GM23338 (cell line): ENCODE measurements at regions not wholly inside any gene's neighbourhood (a gene's known extent, or its start where the extent isn't known, plus 50 kb on each side); places are given as distances from the start of the nearest gene placed in this dataset.

Experiments used
- ATAC-seq: fragments of 200-7000 bp; cut with Tn5 transposase; 3 replicates; pipeline ENCODE4 v1.9.1; 2020
- DNase-seq: peaks from one replicate; pipeline ENCODE4 v3.0.0-alpha.2; 2015; ENCODE audit warnings: low spot score
- H2AFZ ChIP-seq: fragments of 200-600 bp; sonication (generic); 2 replicates; pipeline ENCODE4 v1.8.0; 2016; ENCODE audit warnings: antibody characterized with exemption, mild to moderate bottlenecking, moderate library complexity
- H3F3A ChIP-seq: fragments of 200-600 bp; sonication (generic); replicated peaks from 2 replicates; pipeline ENCODE4 v1.8.0; 2017; ENCODE audit warnings: antibody characterized with exemption, mixed run types, low read depth
- H3K27ac ChIP-seq: fragments of 200-600 bp; sonication (generic); 2 replicates; pipeline ENCODE4 v1.6.1; 2016; ENCODE audit warnings: low read depth
- H3K27me3 ChIP-seq: fragments of 200-600 bp; sonication (generic); 2 replicates; pipeline ENCODE4 v1.8.0; 2016; ENCODE audit warnings: mild to moderate bottlenecking, mixed run types, moderate library complexity; ENCODE audit not compliant: insufficient read depth
- H3K36me3 ChIP-seq: fragments of 200-600 bp; sonication (generic); 2 replicates; pipeline ENCODE4 v1.8.0; 2016; ENCODE audit warnings: mild to moderate bottlenecking; ENCODE audit not compliant: insufficient read depth
- H3K4me1 ChIP-seq: fragments of 200-600 bp; sonication (generic); 2 replicates; pipeline ENCODE4 v1.8.0; 2016; ENCODE audit warnings: mild to moderate bottlenecking, moderate library complexity; ENCODE audit not compliant: insufficient read depth
- H3K4me2 ChIP-seq: fragments of 200-600 bp; sonication (generic); 2 replicates; pipeline ENCODE4 v1.7.1; 2017; ENCODE audit warnings: mixed run types
- H3K4me3 ChIP-seq: fragments of 200-600 bp; sonication (generic); 2 replicates; pipeline ENCODE4 v1.6.1; 2016; ENCODE audit warnings: mixed run types
- H3K79me2 ChIP-seq: fragments of 200-600 bp; sonication (generic); replicated peaks from 2 replicates; pipeline ENCODE4 v1.8.0; 2017; ENCODE audit warnings: mild to moderate bottlenecking; ENCODE audit not compliant: insufficient read depth
- H3K9me2 ChIP-seq: fragments of 200-600 bp; sonication (generic); 2 replicates; pipeline ENCODE4 v1.8.0; 2017; ENCODE audit not compliant: insufficient read depth
- H4K20me1 ChIP-seq: fragments of 200-600 bp; sonication (generic); replicated peaks from 2 replicates; pipeline ENCODE4 v1.8.0; 2017; ENCODE audit warnings: mild to moderate bottlenecking; ENCODE audit not compliant: insufficient read depth
- H3K27ac Mint-ChIP-seq: 2 replicates; pipeline ENCODE4 v1.8.0; 2020; ENCODE audit warnings: inconsistent platforms, mild to moderate bottlenecking, moderate library complexity, mixed read lengths
- H3K27me3 Mint-ChIP-seq: 3 replicates; pipeline ENCODE4 v1.8.0; 2022; ENCODE audit warnings: low read depth, mild to moderate bottlenecking, moderate library complexity, mixed read lengths, inconsistent platforms; ENCODE audit not compliant: insufficient read depth, poor library complexity
- H3K36me3 Mint-ChIP-seq: 3 replicates; pipeline ENCODE4 v1.8.0; 2021; ENCODE audit warnings: low read depth, mild to moderate bottlenecking, inconsistent platforms, moderate library complexity, mixed read lengths
- H3K4me1 Mint-ChIP-seq: 3 replicates; pipeline ENCODE4 v1.8.0; 2020; ENCODE audit warnings: mild to moderate bottlenecking, inconsistent platforms, mixed read lengths
- H3K4me3 Mint-ChIP-seq: 3 replicates; pipeline ENCODE4 v1.8.0; 2021; ENCODE audit warnings: moderate library complexity, mild to moderate bottlenecking, inconsistent platforms, mixed read lengths
- H3K9me3 Mint-ChIP-seq: 3 replicates; pipeline ENCODE4 v1.8.0; 2020; ENCODE audit warnings: moderate library complexity, mild to moderate bottlenecking, inconsistent platforms, mixed read lengths
- CREB1 ChIP-seq: fragments of 250-450 bp; sonication (Bioruptor Pico); IDR thresholded peaks from 2 replicates; pipeline ENCODE4 v1.5.0; 2020; ENCODE audit warnings: low read depth, mild to moderate bottlenecking, moderate library complexity
- CTCF ChIP-seq, 2 experiments: fragments of 200-600 bp in 1 of 2; sonication (generic) in 1 of 2; conservative IDR thresholded peaks; 2 replicates each; pipeline versions ENCODE4 v1.5.1 to v1.6.1; 2016 to 2017; ENCODE audit warnings: antibody characterized with exemption in 2 of 2, low read depth in 2 of 2, mild to moderate bottlenecking in 2 of 2, moderate library complexity in 1 of 2
- EZH2 ChIP-seq: fragments of 200-600 bp; sonication (generic); IDR thresholded peaks from one replicate; pipeline ENCODE4 v1.8.0; 2017; ENCODE audit warnings: antibody characterized with exemption, mild to moderate bottlenecking, low read depth; ENCODE audit not compliant: unreplicated experiment
- EZH2phosphoT487 ChIP-seq: fragments of 200-600 bp; sonication (generic); IDR thresholded peaks from one replicate; pipeline ENCODE4 v1.8.1; 2018; ENCODE audit warnings: antibody characterized with exemption; ENCODE audit not compliant: unreplicated experiment
- JUNB ChIP-seq: IDR thresholded peaks from one replicate; pipeline ENCODE4 v1.6.1; 2016; ENCODE audit warnings: antibody characterized with exemption; ENCODE audit not compliant: unreplicated experiment
- NANOG ChIP-seq: IDR thresholded peaks from 2 replicates; pipeline ENCODE4 v1.6.1; 2016; ENCODE audit warnings: antibody characterized with exemption, borderline replicate concordance
- POLR2AphosphoS5 ChIP-seq: IDR thresholded peaks from 2 replicates; pipeline ENCODE4 v1.6.1; 2016; ENCODE audit warnings: antibody characterized with exemption, low read depth
- REST ChIP-seq: IDR thresholded peaks from one replicate; pipeline ENCODE4 v1.6.1; 2018; ENCODE audit warnings: antibody characterized with exemption; ENCODE audit not compliant: unreplicated experiment
- STAT1 ChIP-seq: IDR thresholded peaks from one replicate; pipeline ENCODE4 v1.6.1; 2016; ENCODE audit warnings: antibody characterized with exemption; ENCODE audit not compliant: unreplicated experiment
- ZNF114 ChIP-seq: fragments of 250-450 bp; sonication (Bioruptor Pico); IDR thresholded peaks from 2 replicates; pipeline ENCODE4 v1.5.0; 2020; ENCODE audit warnings: mild to moderate bottlenecking, moderate library complexity
- ZNF331 ChIP-seq: fragments of 250-450 bp; sonication (Bioruptor Pico); IDR thresholded peaks from 2 replicates; pipeline ENCODE4 v1.5.0; 2020; ENCODE audit warnings: low read depth, mild to moderate bottlenecking, moderate library complexity
- ZNF462 ChIP-seq: fragments of 250-450 bp; sonication (Bioruptor Pico); IDR thresholded peaks from 2 replicates; pipeline ENCODE4 v1.5.0; 2020; ENCODE audit warnings: mild to moderate bottlenecking, moderate library complexity

GRCh38 chr12:67535176-67535575, 113.4 kb upstream of the DYRK2 start (continued):
- no peak for TF ChIP-seq CTCF (conservative IDR thresholded peaks at IDR 0.05; ENCODE audit: low read depth in 2 of 2)

- Mint-ChIP-seq H3K4me1 (peaks cover 39% of the 10 kb centered on the region), H3K27ac (no peak overlapping the region), H3K27me3 (peaks cover 5% of the 10 kb centered on the region), H3K4me3 (no peak overlapping the region), H3K9me3 (no peaks in the 10 kb centered on the region), H3K36me3 (peaks cover 6% of the 10 kb centered on the region; the same call in 1 of the 3 replicates)
- Histone ChIP-seq H3K9me2 (peaks cover 18% of the 10 kb centered on the region), H3K4me2 (peak overlapping the region; percentile 30; the same call in 1 of the 2 replicates), H3K4me3 (no peak overlapping the region), H3K36me3 (no peaks in the 10 kb centered on the region), H3K27ac (0 out of 2 replicates have a peak overlapping the region, but pooled peaks have one; percentile 29), H3F3A (no peaks in the 10 kb centered on the region), H3K4me1 (peaks cover 20% of the 10 kb centered on the region), H3K79me2 (no peaks in the 10 kb centered on the region), H2AFZ (no peak overlapping the region; the same call in 1 of the 2 replicates), H3K27me3 (no peaks in the 10 kb centered on the region), H4K20me1 (no peaks in the 10 kb centered on the region)
- DNase-seq (no peak), ATAC-seq (no peak)
- no peak for TF ChIP-seq ZNF462 (CRISPR knock-in tag)
- no peak for TF ChIP-seq CTCF (conservative IDR thresholded peaks at IDR 0.05; ENCODE audit: low read depth in 2 of 2)
- TF ChIP-seq CREB1 (CRISPR knock-in tag), result no peak
- TF ChIP-seq ZNF114, result no peak
- TF ChIP-seq STAT1, result no peak
- no peak for TF ChIP-seq POLR2AphosphoS5
- TF ChIP-seq REST, result no peak
- TF ChIP-seq JUNB, result no peak
- TF ChIP-seq EZH2phosphoT487, result no peak
- TF ChIP-seq NANOG, result no peak
- TF ChIP-seq ZNF331, result no peak
- TF ChIP-seq EZH2, result no peak
Observed at GRCh38 chr12:67535971-67536370, 112.6 kb upstream of the DYRK2 start.
